Right cardiac atrium (tissue), 5 donors: ENCODE measurements at regions not wholly inside any gene's neighbourhood (a gene's known extent, or its start where the extent isn't known, plus 50 kb on each side); places are given as distances from the start of the nearest gene placed in this dataset.

Experiments used
- ATAC-seq, 2 donors: fragments of 200-7000 bp; cut with Tn5 transposase; one replicate each; pipeline versions ENCODE4 v1.8.0 to v1.9.1; 2020; ENCODE audit warnings: moderate library complexity in 2 of 2, mild to moderate bottlenecking in 1 of 2
- DNase-seq, 3 donors: peaks; one replicate each; pipeline ENCODE4 v3.0.0-alpha.2; 2020
- H3K27ac ChIP-seq: one replicate; pipeline ENCODE4 v1.5.1; 2013; ENCODE audit warnings: mild to moderate bottlenecking, low read length, control low read depth, moderate library complexity
- H3K27me3 ChIP-seq: one replicate; pipeline ENCODE4 v1.6.1; 2013; ENCODE audit not compliant: control insufficient read depth, insufficient read depth
- H3K4me1 ChIP-seq: one replicate; pipeline ENCODE4 v1.6.1; 2013; ENCODE audit warnings: low read length; ENCODE audit not compliant: control insufficient read depth, insufficient read depth
- H3K4me3 ChIP-seq: one replicate; pipeline ENCODE4 v1.5.1; 2013; ENCODE audit warnings: low read length, control low read depth
- H3K9me3 ChIP-seq: one replicate; pipeline ENCODE4 v1.6.1; 2013; ENCODE audit warnings: low read length; ENCODE audit not compliant: control insufficient read depth
- WGBS: extraction: QIAGEN DNeasy Blood & Tissue Kit; methylation state at CpG from one replicate; pipeline ENCODE4 v1.1.7; 2013; 5-methylcytosine and 5-hydroxymethylcytosine counted together
- intact Hi-C, 4 donors: fragments of 100-400 bp; cut with DNase I; formaldehyde crosslinking; loops; one replicate each; pipeline versions ENCODE4 v1.11.0 to v1.14.0; 2022 to 2023
- donor health status: healthy with polysubstance abuse.
- donor health status: DM: no; HTN: yes; CAD: no.
- donor health status: DM: no; HTN: no; CAD: no.
- donor health status: DM: no; HTN: yes; CAD: no; lungs with severe emphysema.
- donor health status: DM: yes; HTN: yes; CAD: no.

DNA sequence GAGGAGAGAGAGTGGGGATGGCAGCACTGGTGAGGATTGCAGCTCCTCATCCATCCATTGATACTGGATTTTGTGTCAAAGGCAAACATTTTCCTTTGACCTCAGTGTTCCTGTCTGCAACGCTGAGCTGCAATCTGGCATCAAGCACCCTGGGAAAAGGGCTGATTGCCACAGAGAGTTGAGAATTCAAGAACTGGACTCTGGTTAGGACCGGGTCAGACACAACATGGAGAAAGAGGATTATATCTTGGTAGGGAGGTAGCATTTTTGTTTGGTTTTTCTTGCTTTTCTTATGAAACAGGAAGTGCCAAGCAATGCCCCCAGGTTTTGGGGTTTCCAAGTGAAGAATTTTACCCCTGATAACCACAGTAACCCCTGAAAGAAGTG, 81.9 kb upstream of the PKDCC start:
- H3K27me3 ChIP-seq, result no peaks in the 10 kb centered on the region
- no peak overlapping the region for H3K4me3 ChIP-seq
- peak overlapping the region; percentile 65 for H3K27ac ChIP-seq
- no peaks in the 10 kb centered on the region for H3K9me3 ChIP-seq
- DNase-seq, result peak; percentile 71 to 82 (median 73)
- ATAC-seq, result peak; percentile 14 to 51
- intact Hi-C loops, result loop anchor here in 1 of 4 donors (5.0 to 10.0 kb wide), 2 partner anchors 81 to 91 kb away; partner anchors contain the start of gene PKDCC
- peaks cover 24% of the 10 kb centered on the region for H3K4me1 ChIP-seq
- 26% methylated on average over 2 of the region's 2 CpGs for WGBS

DNA sequence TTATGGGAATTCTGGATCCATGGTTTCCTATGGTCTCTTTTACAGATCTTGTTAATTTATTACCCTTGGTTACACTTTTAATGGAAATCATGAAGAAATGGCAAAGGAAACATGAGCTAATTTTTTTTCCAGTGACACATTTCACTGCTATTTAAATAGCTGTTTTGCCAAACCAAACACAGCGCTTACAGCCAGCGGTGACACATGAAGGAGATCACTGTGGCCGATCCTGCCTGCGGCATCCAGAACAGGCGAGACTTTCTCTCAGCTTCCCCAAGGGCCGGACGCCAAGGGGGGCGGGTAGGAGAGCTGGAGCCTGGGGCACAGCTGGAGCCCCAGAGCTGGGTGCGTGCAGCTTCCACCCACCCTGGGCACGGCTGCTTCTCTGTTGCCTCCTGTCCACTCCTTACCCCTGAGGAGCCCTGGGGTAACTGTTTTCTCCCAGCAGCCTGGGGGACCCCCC, 81.4 kb upstream of the PKDCC start:
- no peaks in the 10 kb centered on the region for H3K9me3 ChIP-seq
- peak; percentile 96 to 98 (median 97) for DNase-seq
- H3K4me1 ChIP-seq, result peaks cover 24% of the 10 kb centered on the region
- WGBS, result 17% methylated on average over 10 of the region's 10 CpGs
- H3K4me3 ChIP-seq, result no peak overlapping the region
- H3K27ac ChIP-seq, result peak overlapping the region; percentile 98
- peak; percentile 83 to 91 for ATAC-seq
- intact Hi-C loops, result loop anchor here in 1 of 4 donors (5.0 to 10.0 kb wide), 2 partner anchors 81 to 92 kb away; partner anchors contain the start of gene PKDCC
- H3K27me3 ChIP-seq, result no peaks in the 10 kb centered on the region

DNA sequence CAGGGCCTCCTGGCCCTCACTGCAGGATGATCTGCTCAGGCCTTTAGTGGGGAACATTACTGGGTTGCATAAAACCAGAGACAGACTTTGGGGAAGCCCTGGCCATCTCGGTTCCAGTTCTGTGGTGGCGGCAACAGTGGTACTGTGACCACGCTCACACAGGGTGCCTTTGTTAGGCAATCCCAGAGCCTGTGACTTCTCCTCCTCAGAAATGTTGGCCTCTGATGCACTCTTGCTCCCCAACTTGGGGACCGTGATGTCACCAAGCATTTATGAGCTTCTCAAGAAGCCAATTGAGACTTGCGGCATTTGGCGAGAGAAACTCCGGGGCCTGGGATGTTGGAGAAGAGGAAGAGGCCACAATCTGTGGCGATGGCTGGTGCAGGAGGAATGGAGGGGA, 80.9 kb upstream of the PKDCC start:
- intact Hi-C loops, result loop anchor here in 1 of 4 donors (5.0 to 10.0 kb wide), 2 partner anchors 80 to 92 kb away; partner anchors contain the start of gene PKDCC
- DNase-seq, result peak; percentile 75 to 85 (median 81)

DNA sequence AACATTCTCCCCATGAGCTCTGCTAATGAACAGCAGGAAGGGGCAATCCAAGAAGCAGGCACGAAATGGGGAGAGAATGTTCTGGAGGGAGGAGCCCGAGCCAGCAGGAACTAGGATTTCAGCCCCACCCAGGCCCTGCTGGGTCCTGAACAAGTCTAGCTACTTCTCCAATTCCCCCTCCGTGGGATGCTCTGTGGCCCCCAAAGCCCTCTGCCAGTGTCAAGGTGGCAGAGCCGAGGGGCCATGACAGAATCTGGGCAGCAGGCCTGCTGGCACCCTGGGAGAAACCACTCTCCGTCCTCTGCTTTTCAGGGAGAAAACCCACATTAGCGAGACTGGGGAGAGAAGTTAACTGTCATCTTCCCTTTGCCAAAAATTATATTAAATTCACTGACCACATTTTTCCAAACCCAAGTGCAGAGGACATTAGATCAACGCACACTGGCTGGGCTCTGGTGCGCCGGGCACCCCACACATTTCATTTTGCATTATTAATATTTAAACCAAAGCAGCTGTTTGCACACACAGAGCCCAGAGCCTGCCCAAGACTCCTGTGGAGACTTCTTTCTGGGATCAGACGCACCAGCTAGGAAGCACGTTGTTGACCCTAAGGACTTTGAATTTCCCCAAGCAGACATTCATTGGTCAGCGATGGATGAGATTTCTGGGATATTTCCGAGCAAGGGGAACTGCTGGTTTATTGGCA, 80.2 kb upstream of the PKDCC start:
- Histone ChIP-seq H3K27me3 (no peaks in the 10 kb centered on the region), H3K4me3 (no peak overlapping the region), H3K4me1 (peaks cover 24% of the 10 kb centered on the region), H3K27ac (peak overlapping the region; percentile 98), H3K9me3 (no peaks in the 10 kb centered on the region)
- 37% methylated on average over 13 of the region's 13 CpGs for WGBS
- intact Hi-C loops, result loop anchor here in 1 of 4 donors (5.0 to 10.0 kb wide), 2 partner anchors 80 to 93 kb away; partner anchors contain the start of gene PKDCC
- DNase-seq (peak; percentile 73 to 88 (median 80)), ATAC-seq (peak; percentile 46 to 53)

More for the DNA sequence above, 80.9 kb upstream of the PKDCC start:
- H3K27me3 ChIP-seq, result no peaks in the 10 kb centered on the region
- WGBS, result 58% methylated on average over 8 of the region's 8 CpGs
- ATAC-seq, result peak; percentile 57 to 61
- H3K9me3 ChIP-seq, result no peaks in the 10 kb centered on the region
- no peak overlapping the region for H3K4me3 ChIP-seq
- H3K27ac ChIP-seq, result peak overlapping the region; percentile 98
- peaks cover 24% of the 10 kb centered on the region for H3K4me1 ChIP-seq

DNA sequence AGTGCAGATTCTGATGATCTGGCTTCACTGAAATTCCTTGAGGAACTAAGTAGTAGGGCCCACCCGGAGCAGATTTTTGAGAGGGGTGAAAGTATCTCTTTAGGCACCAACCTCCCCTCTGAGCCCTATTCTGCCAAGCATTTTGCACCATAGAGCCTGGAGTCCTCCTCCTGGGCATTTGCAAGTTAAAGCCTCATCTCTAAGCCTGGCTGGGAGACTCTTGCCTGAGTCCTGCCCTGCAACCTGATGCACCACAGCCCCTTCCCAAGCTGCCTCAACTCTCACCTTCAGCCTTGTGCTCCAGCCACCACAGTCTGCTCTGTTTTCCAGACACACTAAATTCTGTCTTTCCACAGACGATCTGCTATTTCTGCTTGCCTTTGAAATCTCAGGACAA, 79.6 kb upstream of the PKDCC start:
- H3K4me1 ChIP-seq, result peaks cover 24% of the 10 kb centered on the region
- DNase-seq (no peak), ATAC-seq (no peak)
- H3K27me3 ChIP-seq, result no peaks in the 10 kb centered on the region
- 43% methylated on average over 2 of the region's 2 CpGs for WGBS
- intact Hi-C loops, result loop anchor here in 1 of 4 donors (5.0 to 10.0 kb wide), 2 partner anchors 79 to 93 kb away; partner anchors contain the start of gene PKDCC
- H3K27ac ChIP-seq, result peak overlapping the region; percentile 98
- no peaks in the 10 kb centered on the region for H3K9me3 ChIP-seq
- no peak overlapping the region for H3K4me3 ChIP-seq

DNA sequence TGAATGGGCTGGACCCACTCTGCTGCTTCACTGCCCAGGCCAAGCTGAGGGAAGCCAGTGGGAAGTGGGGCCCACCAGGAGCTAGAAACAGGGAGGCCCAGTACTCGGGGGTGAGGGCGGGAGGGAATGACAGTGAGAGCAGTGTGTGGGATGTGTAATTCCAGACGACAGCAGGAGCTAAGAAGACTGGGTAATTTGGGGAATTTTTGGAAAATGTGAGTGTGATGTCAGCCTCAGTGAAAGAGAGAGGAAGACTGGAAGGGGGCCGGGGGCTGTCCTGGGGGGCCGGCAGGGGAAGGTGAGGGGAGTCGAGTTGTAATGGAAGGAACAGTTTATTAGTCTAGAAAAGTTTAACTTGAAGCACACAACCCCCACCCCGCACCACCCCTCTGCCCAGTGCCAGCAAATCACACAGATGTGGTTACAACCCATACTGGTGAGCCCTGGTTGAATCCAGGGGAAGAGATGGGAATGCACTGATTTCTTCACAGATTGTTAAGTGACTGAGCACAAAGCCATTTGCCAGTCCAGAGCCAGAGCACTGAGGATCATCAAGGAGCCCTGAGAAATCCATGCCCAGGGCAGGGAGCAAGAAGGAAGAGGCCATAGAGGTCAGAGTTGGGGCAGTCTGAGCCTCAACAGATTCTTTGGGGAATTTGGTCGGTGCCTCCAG, 76.7 kb upstream of the PKDCC start:
- Histone ChIP-seq H3K4me1 (peaks cover 18% of the 10 kb centered on the region), H3K27ac (no peak overlapping the region), H3K9me3 (no peaks in the 10 kb centered on the region), H3K27me3 (no peaks in the 10 kb centered on the region), H3K4me3 (no peak overlapping the region)
- no peak for DNase-seq
- intact Hi-C loops, result no loop called here
- WGBS, result 74% methylated on average over 8 of the region's 8 CpGs
- no peak for ATAC-seq

DNA sequence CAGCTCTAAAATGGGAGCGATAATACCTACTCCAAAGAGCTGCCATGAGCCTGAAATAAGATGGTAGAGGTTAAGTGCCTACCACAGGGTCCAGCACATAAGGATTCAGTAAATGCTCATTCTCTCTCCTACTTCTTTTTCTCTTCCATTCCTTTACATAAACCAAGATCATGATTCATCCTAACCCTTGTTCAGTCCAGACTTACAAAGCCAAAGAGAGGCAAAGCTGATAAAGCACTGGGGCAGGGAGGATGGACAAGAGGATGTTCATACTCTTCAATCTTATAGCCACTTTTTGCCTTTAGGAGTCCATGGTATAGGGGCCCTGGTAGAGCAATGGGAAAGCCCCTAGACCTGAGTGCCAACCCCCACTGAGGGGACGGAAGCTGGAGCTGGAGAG, 75.6 kb upstream of the PKDCC start:
- ATAC-seq (no peak), DNase-seq (no peak)
- intact Hi-C loops, result no loop called here
- H3K9me3 ChIP-seq, result no peaks in the 10 kb centered on the region
- no peak overlapping the region for H3K27ac ChIP-seq
- WGBS, result 85% methylated on average over 2 of the region's 2 CpGs
- no peak overlapping the region for H3K4me3 ChIP-seq
- H3K27me3 ChIP-seq, result no peaks in the 10 kb centered on the region
- H3K4me1 ChIP-seq, result peaks cover 12% of the 10 kb centered on the region

DNA sequence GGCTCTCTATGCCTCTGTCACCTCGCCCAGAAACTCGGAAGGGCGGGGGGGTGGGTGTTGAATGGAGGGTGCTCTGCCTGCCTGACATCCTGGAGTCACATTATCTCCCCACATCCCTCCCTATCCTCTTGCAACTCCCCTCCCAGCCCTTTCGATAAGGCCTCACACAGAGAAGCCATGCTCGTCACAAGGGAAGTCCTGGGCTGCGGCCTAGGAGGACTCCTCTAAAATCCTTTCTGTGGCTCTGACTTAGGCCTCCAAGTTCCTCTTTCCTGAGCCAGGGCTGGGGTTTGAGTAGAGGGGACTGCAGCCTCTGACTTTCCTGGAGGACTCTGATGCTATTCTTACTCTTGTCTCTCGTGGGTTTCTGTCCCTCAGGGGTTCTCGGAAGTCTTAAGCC, 75.0 kb upstream of the PKDCC start:
- H3K9me3 ChIP-seq, result no peaks in the 10 kb centered on the region
- peaks cover 6% of the 10 kb centered on the region for H3K4me1 ChIP-seq
- WGBS, result 75% methylated on average over 8 of the region's 8 CpGs
- H3K27me3 ChIP-seq, result no peaks in the 10 kb centered on the region
- H3K4me3 ChIP-seq, result no peak overlapping the region
- H3K27ac ChIP-seq, result no peak overlapping the region
- ATAC-seq (peak in 1 of 2 donors; percentile 67), DNase-seq (no peak)
- intact Hi-C loops, result no loop called here

DNA sequence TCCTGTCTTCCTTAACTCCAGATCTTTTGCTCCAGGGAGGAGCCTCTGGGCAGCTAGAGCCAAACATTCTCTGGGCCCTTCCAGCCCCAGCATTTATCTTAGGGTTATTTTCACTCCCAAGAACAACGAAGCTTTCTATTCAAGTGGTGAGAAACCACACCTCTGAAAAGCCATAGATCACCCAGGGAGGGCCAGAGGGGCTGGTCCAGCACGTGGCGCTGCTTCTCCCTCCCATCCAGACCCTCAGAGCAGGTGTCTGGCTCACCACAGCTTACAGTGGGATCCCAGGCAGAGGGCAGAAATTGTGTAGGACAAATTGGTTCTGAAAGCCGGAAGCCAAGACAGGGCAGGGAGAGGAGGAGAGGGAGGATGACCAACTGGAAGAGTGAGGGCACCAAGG, 74.0 kb upstream of the PKDCC start:
- DNase-seq, result no peak
- WGBS, result 71% methylated on average over 4 of the region's 4 CpGs

DNA sequence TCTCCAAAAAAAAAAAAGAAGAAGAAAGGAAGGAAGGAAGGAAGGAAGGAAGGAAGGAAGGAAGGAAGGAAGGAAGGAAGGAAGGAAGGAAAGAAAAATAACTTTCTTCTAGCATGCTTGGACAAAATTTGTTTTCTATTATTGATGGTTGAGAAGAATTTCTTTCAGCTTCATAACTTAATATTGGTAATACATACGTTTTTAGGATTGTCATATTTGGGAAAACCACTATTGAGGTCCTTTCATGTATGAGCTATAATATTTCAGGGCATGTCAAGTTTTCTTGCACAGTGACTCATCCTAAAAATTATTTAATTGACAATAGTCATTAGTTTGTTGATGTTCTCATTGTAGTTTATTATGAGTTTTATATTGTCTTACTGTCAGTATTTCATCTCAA, 66.4 kb upstream of the PKDCC start:
- H3K4me3 ChIP-seq, result no peak overlapping the region

More for the DNA sequence above, 74.0 kb upstream of the PKDCC start:
- H3K4me3 ChIP-seq, result no peak overlapping the region
- H3K9me3 ChIP-seq, result no peaks in the 10 kb centered on the region
- H3K27me3 ChIP-seq, result no peaks in the 10 kb centered on the region
- no peak for ATAC-seq
- no peaks in the 10 kb centered on the region for H3K4me1 ChIP-seq
- intact Hi-C loops, result no loop called here
- H3K27ac ChIP-seq, result no peak overlapping the region

DNA sequence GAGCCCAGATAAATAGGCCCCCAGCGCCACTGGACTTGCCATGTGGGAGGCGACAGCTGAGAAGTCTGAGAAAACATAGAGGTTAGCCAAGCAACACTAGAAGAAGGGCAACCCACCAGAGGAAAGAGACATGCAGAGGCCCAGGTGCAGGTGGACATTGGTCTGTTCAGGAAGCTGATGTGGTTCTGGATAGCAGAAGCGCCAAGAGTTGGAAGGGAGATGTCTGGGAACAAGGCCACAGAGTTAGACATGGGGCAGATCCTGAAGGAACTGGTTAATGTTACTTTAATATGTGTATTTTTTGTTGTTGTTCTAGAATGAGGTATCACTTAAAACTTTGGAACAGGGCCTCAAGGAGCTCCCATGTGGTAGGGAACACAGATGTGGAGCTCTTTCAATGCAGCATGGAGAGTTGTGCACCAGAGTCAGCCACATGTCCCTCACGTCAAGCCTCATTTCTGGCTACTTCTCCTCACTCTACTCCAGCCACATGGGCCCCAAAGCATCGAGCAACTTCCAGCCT, 62.2 kb upstream of the PKDCC start:
- no peak overlapping the region for H3K27ac ChIP-seq
- peaks cover 3% of the 10 kb centered on the region for H3K4me1 ChIP-seq
- H3K27me3 ChIP-seq, result no peaks in the 10 kb centered on the region
- 92% methylated on average over 5 of the region's 5 CpGs for WGBS
- no peaks in the 10 kb centered on the region for H3K9me3 ChIP-seq
- ATAC-seq, result no peak
- H3K4me3 ChIP-seq, result no peak overlapping the region
- intact Hi-C loops, result no loop called here
- DNase-seq, result no peak

More for the DNA sequence above, 66.4 kb upstream of the PKDCC start:
- H3K27ac ChIP-seq, result no peak overlapping the region
- DNase-seq (no peak), ATAC-seq (no peak)
- intact Hi-C loops, result no loop called here
- WGBS, result 88% methylated on average over 1 of the region's 1 CpG
- no peaks in the 10 kb centered on the region for H3K4me1 ChIP-seq
- H3K9me3 ChIP-seq, result no peaks in the 10 kb centered on the region
- no peaks in the 10 kb centered on the region for H3K27me3 ChIP-seq
